Activated CD8-positive, alpha-beta T cell treated with anti-CD3 and anti-CD28 coated beads for 36 hours (primary cell): ENCODE measurements at regions not wholly inside any gene's neighbourhood (a gene's known extent, or its start where the extent isn't known, plus 50 kb on each side); places are given as distances from the start of the nearest gene placed in this dataset.

ENCODE experiments used
- ATAC-seq: fragments of 200-7000 bp; cut with Tn5 transposase; one replicate; pipeline ENCODE4 v1.10.0; 2021; ENCODE audit warnings: mild to moderate bottlenecking, moderate library complexity
- CTCF ChIA-PET: fragments of 350-600 bp; sonication (Branson Sonifier 250); formaldehyde crosslinking; loops from one replicate; lab custom pipeline; 2021; ENCODE audit warnings: antibody characterized with exemption; lab: Charles Lee
- POLR2A ChIA-PET: fragments of 350-600 bp; sonication (Branson Sonifier 250); formaldehyde crosslinking; loops from one replicate; lab custom pipeline; 2021; ENCODE audit warnings: antibody characterized with exemption; lab: Charles Lee
- DNase-seq: peaks from one replicate; pipeline ENCODE4 v3.0.0-alpha.2; 2020
- H3K27ac Mint-ChIP-seq: one replicate; pipeline ENCODE4 v1.8.0; 2021; ENCODE audit warnings: mild to moderate bottlenecking, mixed read lengths
- H3K27me3 Mint-ChIP-seq: one replicate; pipeline ENCODE4 v1.8.0; 2021; ENCODE audit warnings: mixed read lengths
- H3K36me3 Mint-ChIP-seq: one replicate; pipeline ENCODE4 v1.8.0; 2021; ENCODE audit warnings: low read depth, mixed read lengths
- H3K4me1 Mint-ChIP-seq: one replicate; pipeline ENCODE4 v1.8.0; 2021; ENCODE audit warnings: low read depth, mixed read lengths
- H3K4me3 Mint-ChIP-seq: one replicate; pipeline ENCODE4 v1.8.0; 2021; ENCODE audit warnings: mild to moderate bottlenecking, moderate library complexity, mixed read lengths
- H3K9me3 Mint-ChIP-seq: one replicate; pipeline ENCODE4 v1.8.0; 2021; ENCODE audit warnings: mixed read lengths
- intact Hi-C: fragments of 100-400 bp; cut with micrococcal nuclease; formaldehyde crosslinking; loops from one replicate; pipeline ENCODE4 v1.10.0; 2022
- TF ChIP-seq, protein P1 (sequence below): fragments of 200-600 bp; IDR thresholded peaks from one replicate; pipeline ENCODE4 v1.8.0; 2022; ENCODE audit warnings: antibody characterized with exemption, mild to moderate bottlenecking

DNA sequence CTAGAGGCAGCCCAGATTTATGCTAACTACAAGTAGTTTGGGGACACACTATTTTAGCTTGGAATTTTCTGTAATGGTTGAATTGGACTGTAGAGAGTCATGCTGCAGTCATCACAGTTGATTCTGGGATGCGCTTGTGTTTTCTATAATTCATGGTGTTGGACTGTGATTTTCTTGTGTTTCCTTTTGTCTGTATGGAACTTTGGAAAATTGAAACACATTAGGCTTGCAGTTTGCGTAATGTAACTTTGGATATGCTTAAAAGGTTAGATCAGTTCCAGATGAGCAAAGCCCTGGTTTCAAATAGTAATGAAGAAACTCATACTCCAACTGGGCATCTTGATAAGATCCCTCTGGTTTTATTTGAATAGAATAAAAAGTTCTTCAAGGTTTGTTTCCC is 502.2 kb downstream of the ARL4A start:
- CTCF ChIA-PET: no interaction called here
- TF ChIP-seq, protein P1, sequence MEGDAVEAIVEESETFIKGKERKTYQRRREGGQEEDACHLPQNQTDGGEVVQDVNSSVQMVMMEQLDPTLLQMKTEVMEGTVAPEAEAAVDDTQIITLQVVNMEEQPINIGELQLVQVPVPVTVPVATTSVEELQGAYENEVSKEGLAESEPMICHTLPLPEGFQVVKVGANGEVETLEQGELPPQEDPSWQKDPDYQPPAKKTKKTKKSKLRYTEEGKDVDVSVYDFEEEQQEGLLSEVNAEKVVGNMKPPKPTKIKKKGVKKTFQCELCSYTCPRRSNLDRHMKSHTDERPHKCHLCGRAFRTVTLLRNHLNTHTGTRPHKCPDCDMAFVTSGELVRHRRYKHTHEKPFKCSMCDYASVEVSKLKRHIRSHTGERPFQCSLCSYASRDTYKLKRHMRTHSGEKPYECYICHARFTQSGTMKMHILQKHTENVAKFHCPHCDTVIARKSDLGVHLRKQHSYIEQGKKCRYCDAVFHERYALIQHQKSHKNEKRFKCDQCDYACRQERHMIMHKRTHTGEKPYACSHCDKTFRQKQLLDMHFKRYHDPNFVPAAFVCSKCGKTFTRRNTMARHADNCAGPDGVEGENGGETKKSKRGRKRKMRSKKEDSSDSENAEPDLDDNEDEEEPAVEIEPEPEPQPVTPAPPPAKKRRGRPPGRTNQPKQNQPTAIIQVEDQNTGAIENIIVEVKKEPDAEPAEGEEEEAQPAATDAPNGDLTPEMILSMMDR: no peak
- Mint-ChIP-seq H3K4me3 (no peak overlapping the region), H3K9me3 (no peaks in the 10 kb centered on the region), H3K36me3 (no peaks in the 10 kb centered on the region), H3K4me1 (no peaks in the 10 kb centered on the region), H3K27ac (no peak overlapping the region), H3K27me3 (no peaks in the 10 kb centered on the region)
- POLR2A ChIA-PET: no interaction called here
- intact Hi-C loops: no loop called here
- ATAC-seq (no peak), DNase-seq (no peak)

DNA sequence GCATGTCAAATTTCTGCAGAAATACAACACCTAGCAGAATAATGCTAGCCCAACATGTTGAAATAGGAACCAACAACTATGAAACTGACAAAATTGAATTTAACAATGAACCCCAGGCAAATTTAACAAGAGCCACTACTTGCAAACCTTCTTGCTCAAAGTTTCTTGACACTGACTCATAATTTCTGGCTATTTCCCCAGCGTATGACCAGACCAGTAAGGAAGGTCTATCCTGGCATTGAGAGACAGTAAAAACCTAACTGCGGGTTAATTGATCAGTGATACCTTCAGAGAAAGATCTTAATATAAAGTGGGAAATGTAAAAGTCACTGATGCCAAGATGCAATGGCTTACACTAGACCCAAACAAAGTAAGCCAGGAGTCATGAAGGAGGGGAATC is 510.1 kb downstream of the ARL4A start:
- H3K27ac Mint-ChIP-seq: no peak overlapping the region
- TF ChIP-seq, protein P1: no peak
- ATAC-seq: no peak
- H3K27me3 Mint-ChIP-seq: no peaks in the 10 kb centered on the region
- H3K36me3 Mint-ChIP-seq: no peaks in the 10 kb centered on the region
- H3K9me3 Mint-ChIP-seq: no peaks in the 10 kb centered on the region
- H3K4me3 Mint-ChIP-seq: no peak overlapping the region
- DNase-seq: no peak
- intact Hi-C loops: no loop called here
- CTCF ChIA-PET: no interaction called here
- POLR2A ChIA-PET: no interaction called here
- no peaks in the 10 kb centered on the region for H3K4me1 Mint-ChIP-seq

DNA sequence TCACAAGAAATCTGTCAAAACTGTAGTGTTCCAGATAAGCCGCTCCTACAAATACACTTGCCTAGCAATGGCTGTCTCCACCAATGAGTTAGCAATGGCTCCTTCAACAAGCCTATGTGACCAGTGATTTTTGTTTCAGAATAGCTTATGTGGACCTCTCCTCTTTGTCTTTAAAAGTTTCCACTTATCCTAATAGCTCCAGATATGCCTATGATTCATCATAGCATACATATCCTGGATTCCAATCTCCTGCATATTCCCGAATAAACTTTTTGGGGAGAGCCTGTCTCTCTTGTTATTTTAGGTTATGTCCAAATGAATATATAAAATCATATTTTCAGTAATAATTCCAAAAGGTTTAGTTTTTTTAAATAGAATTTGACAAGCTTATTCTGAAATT is 510.6 kb downstream of the ARL4A start:
- intact Hi-C loops: no loop called here
- no peak overlapping the region for H3K4me3 Mint-ChIP-seq
- ChIA-PET POLR2A (no interaction called here), CTCF (no interaction called here)
- no peak overlapping the region for H3K27ac Mint-ChIP-seq
- H3K4me1 Mint-ChIP-seq: no peaks in the 10 kb centered on the region
- no peaks in the 10 kb centered on the region for H3K27me3 Mint-ChIP-seq
- DNase-seq (no peak), ATAC-seq (no peak)
- no peaks in the 10 kb centered on the region for H3K9me3 Mint-ChIP-seq
- H3K36me3 Mint-ChIP-seq: no peaks in the 10 kb centered on the region
- TF ChIP-seq, protein P1: no peak

DNA sequence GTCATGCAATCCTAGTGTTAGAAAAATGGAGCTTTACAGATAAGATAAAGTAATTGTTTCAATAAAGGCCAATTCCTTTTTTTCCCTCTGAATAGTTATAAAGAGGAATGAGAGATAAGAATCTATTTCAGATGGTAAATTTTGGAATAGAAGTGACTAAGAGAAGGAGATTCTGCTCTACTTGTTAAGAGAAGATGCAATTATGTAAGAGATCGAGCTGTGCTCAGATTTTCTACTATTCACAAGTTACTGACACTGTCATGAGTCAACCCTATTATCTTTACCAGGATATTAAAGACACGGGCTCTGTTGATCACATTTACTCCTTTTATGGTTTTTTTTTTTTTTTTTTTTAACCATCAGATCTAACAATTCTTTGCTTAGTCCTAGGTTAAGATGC is 511.3 kb downstream of the ARL4A start:
- CTCF ChIA-PET: no interaction called here
- Mint-ChIP-seq H3K36me3 (no peaks in the 10 kb centered on the region), H3K4me1 (no peaks in the 10 kb centered on the region), H3K27me3 (no peaks in the 10 kb centered on the region), H3K27ac (no peak overlapping the region), H3K4me3 (no peak overlapping the region), H3K9me3 (no peaks in the 10 kb centered on the region)
- POLR2A ChIA-PET: no interaction called here
- ATAC-seq (no peak), DNase-seq (no peak)
- TF ChIP-seq, protein P1: no peak
- intact Hi-C loops: no loop called here

DNA sequence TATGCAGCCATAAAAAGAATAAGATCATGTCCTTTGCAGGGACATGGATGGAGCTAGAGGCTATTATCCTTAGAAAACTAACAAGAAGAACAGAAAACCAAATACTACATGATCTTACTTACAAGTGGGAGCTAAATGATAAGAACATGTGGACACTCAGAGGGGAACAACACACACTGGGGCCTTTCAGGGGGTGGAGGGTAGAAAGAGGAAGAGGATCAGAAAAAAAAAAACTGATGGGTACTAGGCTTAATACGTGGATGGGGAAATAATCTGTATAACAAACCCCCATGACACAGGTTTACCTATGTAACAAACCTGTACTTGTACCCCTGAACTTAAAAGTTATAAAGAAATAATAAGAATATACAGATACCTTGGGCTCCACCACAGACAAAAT is 514.2 kb downstream of the ARL4A start:
- TF ChIP-seq, protein P1: no peak
- intact Hi-C loops: no loop called here
- ChIA-PET POLR2A (no interaction called here), CTCF (no interaction called here)
- Mint-ChIP-seq H3K4me1 (no peaks in the 10 kb centered on the region), H3K9me3 (no peaks in the 10 kb centered on the region), H3K27me3 (peaks cover 1% of the 10 kb centered on the region), H3K36me3 (no peaks in the 10 kb centered on the region), H3K27ac (no peak overlapping the region), H3K4me3 (no peak overlapping the region)
- DNase-seq: no peak
- no peak for ATAC-seq
